ENCODE measurements at regions not wholly inside any gene's neighbourhood (a gene's known extent, or its start where the extent isn't known, plus 50 kb on each side); places are given as distances from the start of the nearest gene placed in this dataset.

- H3K36me3 ChIP-seq (ENCODE audit: control insufficient read depth in 2 of 2, extremely low read depth in 1 of 2, insufficient read depth in 2 of 2, low read length in 2 of 2) = no peaks in the 10 kb centered on the region
- DNase-seq (ENCODE audit: low read depth, low spot score) (no peak), FAIRE-seq (no peak)
- dilution Hi-C loops (cut with MboI; ENCODE audit: extremely low pct_ligation_motif_present, low sequenced_read_pairs) = no loop called here
- no peaks in the 10 kb centered on the region for H3K4me1 ChIP-seq (ENCODE audit: control insufficient read depth, extremely low read depth, insufficient read depth, low read length)
- no peaks in the 10 kb centered on the region for H4K20me1 ChIP-seq (ENCODE audit: control insufficient read depth, extremely low read depth, insufficient read depth, low read length)
- no peak overlapping the region for H3K4me2 ChIP-seq (ENCODE audit: control insufficient read depth, extremely low read depth, insufficient read depth, low read depth, low read length)
- H3K27me3 ChIP-seq (ENCODE audit: control insufficient read depth, extremely low read depth, insufficient read depth, low read length) = no peaks in the 10 kb centered on the region
- no peak overlapping the region for H2AFZ ChIP-seq (ENCODE audit: control insufficient read depth, low read length)
- no peaks in the 10 kb centered on the region for H3K9me3 ChIP-seq (ENCODE audit: control insufficient read depth, low read depth, low read length)
- no peak overlapping the region for H3K9ac ChIP-seq (ENCODE audit: control insufficient read depth, extremely low read depth, insufficient read depth, low read length)
- H3K27ac ChIP-seq (ENCODE audit: control insufficient read depth, insufficient read depth, low read length) = no peak overlapping the region
- H3K79me2 ChIP-seq (ENCODE audit: control insufficient read depth, insufficient read depth, low read length) = no peaks in the 10 kb centered on the region
- TF ChIP-seq CTCF (optimal IDR thresholded peaks at IDR 0.05 in 1 of 3, IDR thresholded peaks at IDR 0.05 in 1 of 3, conservative IDR thresholded peaks at IDR 0.05 in 1 of 3; ENCODE audit: extremely low read depth in 1 of 3, insufficient read depth in 2 of 3, low read length in 3 of 3) (no peak), EZH2 (IDR thresholded peaks at IDR 0.05; ENCODE audit: low read length) (no peak)
- no peaks in the 10 kb centered on the region for H3K9me1 ChIP-seq (ENCODE audit: control insufficient read depth, extremely low read depth, insufficient read depth, low read length)
- H3K4me3 ChIP-seq (ENCODE audit: control insufficient read depth in 2 of 3, extremely low read depth in 1 of 3, insufficient read depth in 2 of 3, low read depth in 1 of 3, low read length in 3 of 3) = no peak overlapping the region
Observed at GRCh38 chr5:124574521-124575436, 171.7 kb downstream of the ZNF608 start.

- Histone ChIP-seq H4K20me1 (ENCODE audit: control insufficient read depth, extremely low read depth, insufficient read depth, low read length) (no peaks in the 10 kb centered on the region), H3K36me3 (ENCODE audit: control insufficient read depth in 2 of 2, extremely low read depth in 1 of 2, insufficient read depth in 2 of 2, low read length in 2 of 2) (no peaks in the 10 kb centered on the region), H3K27me3 (ENCODE audit: control insufficient read depth, extremely low read depth, insufficient read depth, low read length) (no peaks in the 10 kb centered on the region), H3K79me2 (ENCODE audit: control insufficient read depth, insufficient read depth, low read length) (no peaks in the 10 kb centered on the region), H3K27ac (ENCODE audit: control insufficient read depth, insufficient read depth, low read length) (no peak overlapping the region), H3K9ac (ENCODE audit: control insufficient read depth, extremely low read depth, insufficient read depth, low read length) (no peak overlapping the region), H3K9me1 (ENCODE audit: control insufficient read depth, extremely low read depth, insufficient read depth, low read length) (no peaks in the 10 kb centered on the region), H2AFZ (ENCODE audit: control insufficient read depth, low read length) (no peak overlapping the region), H3K4me2 (ENCODE audit: control insufficient read depth, extremely low read depth, insufficient read depth, low read depth, low read length) (no peak overlapping the region), H3K4me3 (ENCODE audit: control insufficient read depth in 2 of 3, extremely low read depth in 1 of 3, insufficient read depth in 2 of 3, low read depth in 1 of 3, low read length in 3 of 3) (no peak overlapping the region), H3K9me3 (ENCODE audit: control insufficient read depth, low read depth, low read length) (no peaks in the 10 kb centered on the region), H3K4me1 (ENCODE audit: control insufficient read depth, extremely low read depth, insufficient read depth, low read length) (no peaks in the 10 kb centered on the region)
- no peak for TF ChIP-seq EZH2 (IDR thresholded peaks at IDR 0.05; ENCODE audit: low read length)
- no peak for TF ChIP-seq CTCF (optimal IDR thresholded peaks at IDR 0.05 in 1 of 3, IDR thresholded peaks at IDR 0.05 in 1 of 3, conservative IDR thresholded peaks at IDR 0.05 in 1 of 3; ENCODE audit: extremely low read depth in 1 of 3, insufficient read depth in 2 of 3, low read length in 3 of 3)
- dilution Hi-C loops (cut with MboI; ENCODE audit: extremely low pct_ligation_motif_present, low sequenced_read_pairs) = no loop called here
- DNase-seq (ENCODE audit: low read depth, low spot score) = no peak
- no peak for FAIRE-seq
Observed at GRCh38 chr5:124572971-124573370, 173.5 kb downstream of the ZNF608 start.

Measured in keratinocyte (primary cell).